Ovary (tissue), 7 donors: ENCODE measurements at regions not wholly inside any gene's neighbourhood (a gene's known extent, or its start where the extent isn't known, plus 50 kb on each side); places are given as distances from the start of the nearest gene placed in this dataset.

ENCODE experiments used
- DNase-seq, 5 donors: peaks; one replicate each; pipeline ENCODE4 v3.0.0-alpha.2; 2019 to 2020
- H3K27ac ChIP-seq, 2 donors: fragments of 200-600 bp; one replicate each; pipeline versions ENCODE4 v1.5.1 to v1.8.0; 2019 to 2022
- H3K27me3 ChIP-seq: fragments of 200-600 bp; one replicate; pipeline ENCODE4 v1.8.0; 2022
- H3K36me3 ChIP-seq: fragments of 200-600 bp; sonication (generic); one replicate; pipeline ENCODE4 v1.5.1; 2019
- H3K4me1 ChIP-seq: one replicate; pipeline ENCODE4 v1.8.1; 2013; ENCODE audit warnings: mild to moderate bottlenecking, moderate library complexity; ENCODE audit not compliant: insufficient read depth
- H3K4me3 ChIP-seq: fragments of 200-600 bp; sonication (generic); one replicate; pipeline ENCODE4 v1.5.1; 2017
- H3K9me3 ChIP-seq, 2 donors: fragments of 200-600 bp in 1 of 2; sonication (generic) in 1 of 2; one replicate each; pipeline versions ENCODE4 v1.5.1 to v1.8.1; 2013 to 2019; ENCODE audit warnings: mild to moderate bottlenecking in 1 of 2, moderate library complexity in 1 of 2
- EP300 ChIP-seq: sonication (generic); formaldehyde crosslinking; IDR thresholded peaks from one replicate; pipeline ENCODE4 v1.6.1; 2017; ENCODE audit warnings: antibody characterized with exemption
- POLR2A ChIP-seq: fragments of 450-650 bp; IDR thresholded peaks from one replicate; pipeline ENCODE4 v1.6.1; 2017; ENCODE audit warnings: antibody characterized with exemption, mild to moderate bottlenecking, moderate library complexity
- WGBS, 3 donors: extraction: QIAGEN DNeasy Blood & Tissue Kit in 1 of 3; methylation state at CpG; one replicate each; pipeline versions ENCODE4 v1.1.5 to v1.1.7; 2013 to 2017; 5-methylcytosine and 5-hydroxymethylcytosine counted together
- intact Hi-C, 4 donors: fragments of 100-400 bp; cut with DNase I; formaldehyde crosslinking; loops; one replicate each; pipeline versions ENCODE4 v1.11.0 to v1.15.1; 2022 to 2023
- TF ChIP-seq, protein P1 (sequence below), 3 donors: fragments of 450-650 bp in 2 of 3; fragments of 200-600 bp in 1 of 3; IDR thresholded peaks; one replicate each; pipeline versions ENCODE4 v1.5.1 to v1.8.0; 2016 to 2022; ENCODE audit warnings: antibody characterized with exemption in 3 of 3, mild to moderate bottlenecking in 1 of 3
- donor health status: DM: no; HTN: no; CAD: no; lungs with moderate emphysema.
- donor health status: DM: no; HTN: no; CAD: no.
- donor health status: Bipolar disorder and iron deficiency.
- donor health status: DM: no; HTN: no; CAD: no.
- donor health status: DM: yes; HTN: yes; CAD: no.

DNA sequence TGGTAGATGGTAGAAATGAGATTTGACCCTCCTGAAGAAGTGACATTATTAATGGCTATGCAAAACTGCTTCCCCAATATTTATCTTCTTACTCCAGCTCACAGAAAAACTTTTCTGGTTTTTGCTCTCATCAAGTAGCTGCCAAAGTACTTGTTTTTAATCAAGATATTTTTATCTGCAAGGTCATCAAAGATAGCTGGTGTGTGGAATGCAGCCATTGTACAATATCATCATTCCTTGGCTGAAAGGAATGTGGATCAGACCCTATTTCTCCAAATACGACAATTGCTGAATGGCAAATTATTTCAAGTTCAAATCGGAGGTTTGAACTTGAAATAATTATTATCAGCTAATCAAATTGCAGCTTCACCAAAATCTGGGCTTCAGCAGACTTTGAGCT, 126.9 kb upstream of the SLC7A14 start:
- intact Hi-C loops: no loop called here
- Histone ChIP-seq H3K9me3 (peaks cover 0 to 3% of the 10 kb centered on the region in 2 donors), H3K4me3 (no peak overlapping the region), H3K4me1 (peaks cover 1% of the 10 kb centered on the region), H3K27me3 (no peaks in the 10 kb centered on the region), H3K27ac (no peak overlapping the region), H3K36me3 (no peaks in the 10 kb centered on the region)
- 55 to 67% (median 63%) methylated on average over 2 of the region's 2 CpGs for WGBS, 3 donors
- no peak for TF ChIP-seq POLR2A
- no peak for TF ChIP-seq EP300
- TF ChIP-seq, protein P1, sequence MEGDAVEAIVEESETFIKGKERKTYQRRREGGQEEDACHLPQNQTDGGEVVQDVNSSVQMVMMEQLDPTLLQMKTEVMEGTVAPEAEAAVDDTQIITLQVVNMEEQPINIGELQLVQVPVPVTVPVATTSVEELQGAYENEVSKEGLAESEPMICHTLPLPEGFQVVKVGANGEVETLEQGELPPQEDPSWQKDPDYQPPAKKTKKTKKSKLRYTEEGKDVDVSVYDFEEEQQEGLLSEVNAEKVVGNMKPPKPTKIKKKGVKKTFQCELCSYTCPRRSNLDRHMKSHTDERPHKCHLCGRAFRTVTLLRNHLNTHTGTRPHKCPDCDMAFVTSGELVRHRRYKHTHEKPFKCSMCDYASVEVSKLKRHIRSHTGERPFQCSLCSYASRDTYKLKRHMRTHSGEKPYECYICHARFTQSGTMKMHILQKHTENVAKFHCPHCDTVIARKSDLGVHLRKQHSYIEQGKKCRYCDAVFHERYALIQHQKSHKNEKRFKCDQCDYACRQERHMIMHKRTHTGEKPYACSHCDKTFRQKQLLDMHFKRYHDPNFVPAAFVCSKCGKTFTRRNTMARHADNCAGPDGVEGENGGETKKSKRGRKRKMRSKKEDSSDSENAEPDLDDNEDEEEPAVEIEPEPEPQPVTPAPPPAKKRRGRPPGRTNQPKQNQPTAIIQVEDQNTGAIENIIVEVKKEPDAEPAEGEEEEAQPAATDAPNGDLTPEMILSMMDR (IDR thresholded peaks at IDR 0.05): no peak
- no peak for DNase-seq

DNA sequence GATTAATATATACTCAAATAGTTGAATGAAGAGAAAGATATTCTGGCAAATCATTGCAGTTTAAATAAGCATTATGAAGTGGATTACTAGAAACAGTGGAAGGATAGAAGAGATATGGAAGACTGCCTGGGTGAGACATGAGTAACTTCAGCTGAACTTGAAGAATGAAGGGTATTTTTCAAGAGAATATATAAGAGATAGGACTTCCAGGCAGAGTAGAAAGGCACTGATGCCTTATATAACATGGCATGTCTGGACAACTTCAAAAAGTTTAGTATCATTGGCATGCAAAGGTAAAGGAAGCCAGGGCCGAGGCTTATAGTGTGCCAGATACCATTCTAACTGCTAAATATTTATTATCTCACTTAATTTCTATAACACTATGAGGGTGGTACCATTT, 126.5 kb upstream of the SLC7A14 start:
- H3K4me1 ChIP-seq: peaks cover under 1% of the 10 kb centered on the region
- no peaks in the 10 kb centered on the region for H3K27me3 ChIP-seq
- no peak for DNase-seq
- H3K9me3 ChIP-seq: peaks cover 0 to 3% of the 10 kb centered on the region in 2 donors
- H3K4me3 ChIP-seq: no peak overlapping the region
- H3K27ac ChIP-seq: no peak overlapping the region
- WGBS, 3 donors: 90 to 100% (median 98%) methylated on average over 1 of the region's 1 CpG
- H3K36me3 ChIP-seq: no peaks in the 10 kb centered on the region
- intact Hi-C loops: no loop called here
- TF ChIP-seq EP300 (no peak), POLR2A (no peak)
- TF ChIP-seq, protein P1 (IDR thresholded peaks at IDR 0.05): no peak

DNA sequence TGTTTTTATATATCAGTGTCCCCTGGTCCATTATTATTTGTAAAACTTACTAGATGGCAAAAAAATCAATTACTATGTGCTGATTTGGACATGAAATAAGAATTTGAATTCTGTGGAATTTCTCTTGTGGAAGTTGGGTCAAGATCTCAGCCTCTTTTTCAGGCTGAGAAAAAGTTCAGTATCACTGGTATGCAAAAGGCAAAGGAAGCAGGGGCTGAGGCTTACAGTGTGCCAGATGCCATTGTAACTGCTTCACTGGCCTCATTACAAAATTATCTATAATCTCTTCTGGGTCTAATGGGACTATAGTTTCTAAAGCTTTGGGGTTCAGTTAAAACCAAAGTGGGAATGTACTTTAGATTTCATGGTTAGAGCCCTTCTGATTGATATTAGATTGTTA, 125.9 kb upstream of the SLC7A14 start:
- Histone ChIP-seq H3K4me1 (no peaks in the 10 kb centered on the region), H3K36me3 (no peaks in the 10 kb centered on the region), H3K27ac (no peak overlapping the region), H3K27me3 (no peaks in the 10 kb centered on the region), H3K9me3 (peaks cover 0 to 3% of the 10 kb centered on the region in 2 donors), H3K4me3 (no peak overlapping the region)
- intact Hi-C loops: no loop called here
- no peak for DNase-seq
- TF ChIP-seq POLR2A (no peak), EP300 (no peak)
- TF ChIP-seq, protein P1 (IDR thresholded peaks at IDR 0.05): no peak

DNA sequence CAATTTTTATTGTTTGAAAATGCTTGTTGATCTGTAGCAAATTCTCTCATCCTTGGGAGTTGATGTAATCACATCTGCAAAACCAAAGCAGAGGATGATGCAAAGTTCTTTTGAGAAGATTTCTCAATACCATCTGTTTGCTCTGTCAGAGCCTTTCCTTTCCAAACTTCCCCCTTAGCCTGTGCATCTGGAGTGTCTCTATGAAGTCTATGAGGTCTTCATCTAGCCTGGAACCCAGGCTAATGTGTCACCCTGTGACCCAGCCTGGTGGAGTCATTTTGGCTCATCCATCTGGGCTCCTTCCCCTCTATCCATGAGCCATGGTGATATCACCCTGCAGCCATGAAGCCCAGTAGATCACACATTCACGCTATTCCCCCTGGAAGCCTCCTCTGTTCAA, 123.2 kb upstream of the SLC7A14 start:
- WGBS, 3 donors: 88 to 96% (median 95%) methylated on average over 1 of the region's 1 CpG
- H3K4me1 ChIP-seq: no peaks in the 10 kb centered on the region
- H3K4me3 ChIP-seq: no peak overlapping the region
- TF ChIP-seq, protein P1 (IDR thresholded peaks at IDR 0.05): no peak
- no peak for TF ChIP-seq POLR2A
- no peak for TF ChIP-seq EP300
- no peaks in the 10 kb centered on the region for H3K36me3 ChIP-seq
- H3K27ac ChIP-seq: no peak overlapping the region
- intact Hi-C loops: no loop called here
- H3K9me3 ChIP-seq: peaks cover 0 to 3% of the 10 kb centered on the region in 2 donors
- DNase-seq: no peak
- no peaks in the 10 kb centered on the region for H3K27me3 ChIP-seq

DNA sequence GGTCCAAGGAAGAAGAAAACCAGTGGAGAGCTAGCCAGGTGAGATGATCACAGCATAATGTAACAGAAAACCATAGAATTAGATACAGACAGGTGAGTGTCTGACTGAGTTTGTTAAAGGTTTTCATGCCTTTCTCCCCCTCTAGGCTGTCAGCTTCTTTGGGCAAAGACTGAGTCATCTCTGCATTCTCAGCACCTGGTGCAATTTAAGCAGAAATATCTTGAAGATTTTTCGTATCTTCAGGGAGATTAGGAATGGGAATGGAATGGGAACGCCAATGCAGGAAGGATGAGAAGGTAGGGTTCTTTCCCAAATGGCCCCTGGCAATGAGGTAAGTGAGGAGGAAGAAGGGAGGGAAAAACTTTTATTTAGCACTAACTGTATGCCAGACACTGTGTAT, 122.0 kb upstream of the SLC7A14 start:
- H3K36me3 ChIP-seq: no peaks in the 10 kb centered on the region
- H3K4me3 ChIP-seq: no peak overlapping the region
- intact Hi-C loops: no loop called here
- H3K9me3 ChIP-seq: peaks cover 0 to 3% of the 10 kb centered on the region in 2 donors
- no peaks in the 10 kb centered on the region for H3K27me3 ChIP-seq
- TF ChIP-seq POLR2A (no peak), EP300 (no peak)
- TF ChIP-seq, protein P1 (IDR thresholded peaks at IDR 0.05): no peak
- H3K4me1 ChIP-seq: no peaks in the 10 kb centered on the region
- WGBS, 3 donors: 91 to 96% (median 92%) methylated on average over 2 of the region's 2 CpGs
- no peak overlapping the region for H3K27ac ChIP-seq
- DNase-seq: no peak
